PC-9 (cell line): ENCODE measurements at regions not wholly inside any gene's neighbourhood (a gene's known extent, or its start where the extent isn't known, plus 50 kb on each side); places are given as distances from the start of the nearest gene placed in this dataset.

ENCODE experiments used
- BruUV-seq: library from RNA; stranded (reverse); fragments of 400-500 nt; replicated peaks from 2 replicates; lab custom pipeline; 2021; lab: Mats Ljungman, UMichigan
- CTCF ChIA-PET: fragments of 300-600 bp; sonication (Branson Sonifier 250); formaldehyde crosslinking; loops from one replicate; lab custom pipeline; 2022; ENCODE audit warnings: antibody characterized with exemption; lab: Charles Lee
- POLR2A ChIA-PET: fragments of 300-600 bp; sonication (Branson Sonifier 250); formaldehyde crosslinking; loops from one replicate; lab custom pipeline; 2022; ENCODE audit warnings: antibody characterized with exemption; ENCODE audit not compliant: unreplicated experiment; lab: Charles Lee
- DNase-seq, 2 experiments: peaks; one replicate each; pipeline versions ENCODE4 v3.0.0 to v3.0.0-alpha.2; 2015 to 2022; ENCODE audit warnings: mixed read lengths in 1 of 2
- H2AFZ ChIP-seq: fragments of 200-600 bp; sonication (generic); 2 replicates; pipeline ENCODE4 v1.8.1; 2017; ENCODE audit warnings: antibody characterized with exemption
- H3F3A ChIP-seq: fragments of 200-600 bp; sonication (generic); 2 replicates; pipeline ENCODE4 v1.8.1; 2017; ENCODE audit warnings: antibody characterized with exemption, mild to moderate bottlenecking, low read depth; ENCODE audit not compliant: insufficient read depth
- H3K27ac ChIP-seq: fragments of 200-600 bp; sonication (generic); 2 replicates; pipeline ENCODE4 v1.6.1; 2016; ENCODE audit warnings: mixed run types
- H3K27me3 ChIP-seq: fragments of 200-600 bp; sonication (generic); 2 replicates; pipeline ENCODE4 v1.6.1; 2016; ENCODE audit warnings: low read depth, mixed run types; ENCODE audit not compliant: insufficient read depth
- H3K36me3 ChIP-seq: fragments of 200-600 bp; sonication (generic); 2 replicates; pipeline ENCODE4 v1.6.1; 2016; ENCODE audit warnings: low read depth, mixed run types
- H3K4me1 ChIP-seq: fragments of 200-600 bp; sonication (generic); replicated peaks from 2 replicates; pipeline ENCODE4 v1.6.1; 2016; ENCODE audit warnings: mixed run types; ENCODE audit not compliant: insufficient read depth
- H3K4me2 ChIP-seq: fragments of 200-600 bp; sonication (generic); 2 replicates; pipeline ENCODE4 v1.6.1; 2017; ENCODE audit warnings: mixed run types
- H3K4me3 ChIP-seq: fragments of 200-600 bp; sonication (generic); 2 replicates; pipeline ENCODE4 v1.6.1; 2016; ENCODE audit warnings: mixed run types
- H3K79me2 ChIP-seq: fragments of 200-600 bp; sonication (generic); 2 replicates; pipeline ENCODE4 v1.6.1; 2017; ENCODE audit warnings: low read depth, mixed run types
- H3K9me2 ChIP-seq: fragments of 200-600 bp; sonication (generic); 2 replicates; pipeline ENCODE4 v1.8.1; 2017; ENCODE audit warnings: mild to moderate bottlenecking; ENCODE audit not compliant: insufficient read depth
- H3K9me3 ChIP-seq: fragments of 200-600 bp; sonication (generic); 2 replicates; pipeline ENCODE4 v1.8.1; 2016; ENCODE audit warnings: low read depth; ENCODE audit not compliant: insufficient read depth
- H4K20me1 ChIP-seq: fragments of 200-600 bp; sonication (generic); 2 replicates; pipeline ENCODE4 v1.8.1; 2017; ENCODE audit not compliant: insufficient read depth
- EZH2 ChIP-seq: fragments of 200-600 bp; sonication (generic); IDR thresholded peaks from 2 replicates; pipeline ENCODE4 v1.8.0; 2017; ENCODE audit warnings: antibody characterized with exemption, low read depth
- intact Hi-C: fragments of 100-400 bp; cut with micrococcal nuclease; formaldehyde crosslinking; loops from one replicate; pipeline ENCODE4 v1.10.0; 2022; ENCODE audit not compliant: unreplicated experiment
- TF ChIP-seq, protein P1 (sequence below): fragments of 200-600 bp; sonication (generic); conservative IDR thresholded peaks from 2 replicates; pipeline ENCODE4 v1.6.1; 2017; ENCODE audit warnings: mixed run types, antibody characterized with exemption, mild to moderate bottlenecking, moderate library complexity

- no peak for DNase-seq
- ChIA-PET CTCF (no interaction called here), POLR2A (no interaction called here)
- intact Hi-C loops: no loop called here
- Histone ChIP-seq H3K79me2 (no peaks in the 10 kb centered on the region), H3K9me3 (no peaks in the 10 kb centered on the region), H3K4me1 (no peaks in the 10 kb centered on the region), H4K20me1 (no peaks in the 10 kb centered on the region), H3K27ac (no peak overlapping the region), H3K27me3 (no peaks in the 10 kb centered on the region), H3K36me3 (no peaks in the 10 kb centered on the region), H3K4me2 (no peak overlapping the region), H3K4me3 (no peak overlapping the region), H3K9me2 (no peaks in the 10 kb centered on the region), H3F3A (no peaks in the 10 kb centered on the region), H2AFZ (no peak overlapping the region)
- TF ChIP-seq, protein P1, sequence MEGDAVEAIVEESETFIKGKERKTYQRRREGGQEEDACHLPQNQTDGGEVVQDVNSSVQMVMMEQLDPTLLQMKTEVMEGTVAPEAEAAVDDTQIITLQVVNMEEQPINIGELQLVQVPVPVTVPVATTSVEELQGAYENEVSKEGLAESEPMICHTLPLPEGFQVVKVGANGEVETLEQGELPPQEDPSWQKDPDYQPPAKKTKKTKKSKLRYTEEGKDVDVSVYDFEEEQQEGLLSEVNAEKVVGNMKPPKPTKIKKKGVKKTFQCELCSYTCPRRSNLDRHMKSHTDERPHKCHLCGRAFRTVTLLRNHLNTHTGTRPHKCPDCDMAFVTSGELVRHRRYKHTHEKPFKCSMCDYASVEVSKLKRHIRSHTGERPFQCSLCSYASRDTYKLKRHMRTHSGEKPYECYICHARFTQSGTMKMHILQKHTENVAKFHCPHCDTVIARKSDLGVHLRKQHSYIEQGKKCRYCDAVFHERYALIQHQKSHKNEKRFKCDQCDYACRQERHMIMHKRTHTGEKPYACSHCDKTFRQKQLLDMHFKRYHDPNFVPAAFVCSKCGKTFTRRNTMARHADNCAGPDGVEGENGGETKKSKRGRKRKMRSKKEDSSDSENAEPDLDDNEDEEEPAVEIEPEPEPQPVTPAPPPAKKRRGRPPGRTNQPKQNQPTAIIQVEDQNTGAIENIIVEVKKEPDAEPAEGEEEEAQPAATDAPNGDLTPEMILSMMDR: no peak
- TF ChIP-seq EZH2: no peak
- BruUV-seq: no TSS peak
Observed at GRCh38 chrX:10393241-10393640, 227.1 kb downstream of the MID1 start.

GRCh38 chrX:10393899-10394298 lies 226.5 kb downstream of the MID1 start:
- no peak overlapping the region for H3K4me2 ChIP-seq
- H3K9me3 ChIP-seq: no peaks in the 10 kb centered on the region
- H3F3A ChIP-seq: no peaks in the 10 kb centered on the region
- no peak for DNase-seq
- H3K79me2 ChIP-seq: no peaks in the 10 kb centered on the region
- H3K36me3 ChIP-seq: no peaks in the 10 kb centered on the region
- H3K4me1 ChIP-seq: no peaks in the 10 kb centered on the region
- no TSS peak for BruUV-seq
- ChIA-PET POLR2A (no interaction called here), CTCF (no interaction called here)
- no peaks in the 10 kb centered on the region for H3K9me2 ChIP-seq
- H2AFZ ChIP-seq: no peak overlapping the region
- TF ChIP-seq, protein P1: no peak
- no peak for TF ChIP-seq EZH2
- no peak overlapping the region for H3K27ac ChIP-seq
- H4K20me1 ChIP-seq: no peaks in the 10 kb centered on the region
- no peak overlapping the region for H3K4me3 ChIP-seq
- intact Hi-C loops: no loop called here
- H3K27me3 ChIP-seq: no peaks in the 10 kb centered on the region

DNA sequence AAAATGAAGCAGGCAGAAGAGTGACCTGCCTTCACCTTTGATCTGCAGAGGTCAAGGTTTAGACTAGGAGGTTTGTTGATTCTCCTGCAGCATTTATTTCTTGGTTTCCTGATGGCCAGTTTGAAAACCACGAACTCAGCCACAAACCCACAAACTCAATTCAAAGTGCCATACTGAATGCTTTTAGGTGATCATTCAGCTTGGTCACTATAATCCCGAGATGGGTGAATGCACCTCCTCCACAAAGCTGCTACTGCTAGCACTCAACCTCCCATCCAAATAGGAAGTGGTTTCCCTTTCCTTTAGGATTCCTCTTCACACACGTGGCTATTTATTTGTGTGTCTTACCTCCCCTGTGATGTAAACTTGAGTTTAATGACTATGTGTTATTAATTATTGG lies 225.2 kb downstream of the MID1 start:
- POLR2A ChIA-PET: interaction anchor here (0.7 kb wide), 1 partner anchor 53 kb away, joined by 6 read pairs; no protein-coding TSS in a partner anchor
- Histone ChIP-seq H3K27ac (no peak overlapping the region), H2AFZ (no peak overlapping the region), H3K9me3 (no peaks in the 10 kb centered on the region), H3K4me1 (no peaks in the 10 kb centered on the region), H3F3A (no peaks in the 10 kb centered on the region), H3K9me2 (no peaks in the 10 kb centered on the region), H3K4me2 (no peak overlapping the region), H3K36me3 (no peaks in the 10 kb centered on the region), H3K27me3 (no peaks in the 10 kb centered on the region), H3K4me3 (no peak overlapping the region), H4K20me1 (no peaks in the 10 kb centered on the region), H3K79me2 (no peaks in the 10 kb centered on the region)
- no peak for DNase-seq
- TF ChIP-seq, protein P1: no peak
- TF ChIP-seq EZH2: no peak
- CTCF ChIA-PET: no interaction called here
- intact Hi-C loops: no loop called here
- BruUV-seq: no TSS peak
